ENCODE measurements at regions not wholly inside any gene's neighbourhood (a gene's known extent, or its start where the extent isn't known, plus 50 kb on each side); places are given as distances from the start of the nearest gene placed in this dataset.
"Not testable (repeated sequence)": the region's sequence is repeated elsewhere in the genome, so short reads cannot be mapped to it uniquely, and the experiment has no call there.

DNA sequence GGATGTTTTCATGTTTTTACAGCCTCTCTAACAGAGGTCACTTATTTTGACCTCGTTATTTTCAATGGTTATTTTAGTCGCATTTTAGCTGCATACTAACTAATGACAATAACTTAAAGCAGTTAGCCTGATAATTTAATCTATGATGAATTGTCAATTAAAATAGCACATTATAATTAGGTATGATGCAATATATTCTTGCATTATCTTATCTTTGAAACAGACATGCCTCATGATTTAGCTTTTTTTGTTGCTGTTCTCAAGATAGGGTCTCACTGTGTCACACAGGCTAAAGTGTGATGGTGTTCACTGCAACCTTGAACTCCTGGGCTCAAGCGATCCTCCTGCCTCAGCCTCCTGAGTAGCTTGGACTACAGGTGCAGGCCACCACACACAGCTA is 126.4 kb downstream of the KBTBD2 start:
- Histone ChIP-seq H3K9ac (ENCODE audit: low read length in 5 of 5) (no peak overlapping the region), H3K27ac (ENCODE audit: low read depth, low read length) (no peak overlapping the region), H3K4me3 (ENCODE audit: low read depth in 1 of 5, low read length in 5 of 5) (no peak overlapping the region), H3K4me1 (ENCODE audit: control insufficient read depth in 5 of 5, insufficient read depth in 5 of 5, low read length in 5 of 5) (peaks cover 0 to 12% (median 9%) of the 10 kb centered on the region in 5 donors), H3K36me3 (ENCODE audit: control insufficient read depth in 5 of 5, insufficient read depth in 5 of 5, low read length in 5 of 5) (no peaks in the 10 kb centered on the region), H3K27me3 (ENCODE audit: control insufficient read depth in 5 of 5, insufficient read depth in 4 of 5, low read length in 5 of 5) (peaks cover 0 to 8% (median 0%) of the 10 kb centered on the region in 5 donors), H3K9me3 (ENCODE audit: control insufficient read depth in 5 of 5, low read length in 5 of 5) (no peaks in the 10 kb centered on the region)

DNA sequence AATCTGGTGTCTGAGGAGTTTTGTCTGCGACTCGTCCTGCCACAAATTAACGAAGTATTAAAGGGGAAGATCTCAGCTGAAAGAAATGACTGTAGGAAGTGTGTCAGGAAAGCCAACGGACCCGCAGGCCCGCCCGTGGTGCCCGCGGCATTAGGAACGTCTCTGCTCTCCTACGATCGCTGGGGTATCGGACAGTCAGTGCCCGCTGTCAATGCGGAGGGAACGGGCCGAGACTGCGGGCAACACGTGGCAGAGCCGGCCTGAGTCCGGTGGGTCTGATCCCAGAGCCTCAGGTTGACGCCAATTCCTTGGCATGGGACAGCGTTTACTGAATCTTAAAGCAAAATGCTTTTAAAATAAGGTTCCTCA is 128.7 kb downstream of the KBTBD2 start:
- Histone ChIP-seq H3K4me3 (ENCODE audit: low read depth in 1 of 5, low read length in 5 of 5) (peak overlapping the region in 2 of 5 donors; percentile 26 to 27), H3K9ac (ENCODE audit: low read length in 5 of 5) (no peak overlapping the region), H3K36me3 (ENCODE audit: control insufficient read depth in 5 of 5, insufficient read depth in 5 of 5, low read length in 5 of 5) (no peaks in the 10 kb centered on the region), H3K4me1 (ENCODE audit: control insufficient read depth in 5 of 5, insufficient read depth in 5 of 5, low read length in 5 of 5) (peaks cover 0 to 12% (median 9%) of the 10 kb centered on the region in 5 donors), H3K27ac (ENCODE audit: low read depth, low read length) (no peak overlapping the region), H3K9me3 (ENCODE audit: control insufficient read depth in 5 of 5, low read length in 5 of 5) (no peaks in the 10 kb centered on the region), H3K27me3 (ENCODE audit: control insufficient read depth in 5 of 5, insufficient read depth in 4 of 5, low read length in 5 of 5) (peaks cover 0 to 8% (median 0%) of the 10 kb centered on the region in 5 donors)

DNA sequence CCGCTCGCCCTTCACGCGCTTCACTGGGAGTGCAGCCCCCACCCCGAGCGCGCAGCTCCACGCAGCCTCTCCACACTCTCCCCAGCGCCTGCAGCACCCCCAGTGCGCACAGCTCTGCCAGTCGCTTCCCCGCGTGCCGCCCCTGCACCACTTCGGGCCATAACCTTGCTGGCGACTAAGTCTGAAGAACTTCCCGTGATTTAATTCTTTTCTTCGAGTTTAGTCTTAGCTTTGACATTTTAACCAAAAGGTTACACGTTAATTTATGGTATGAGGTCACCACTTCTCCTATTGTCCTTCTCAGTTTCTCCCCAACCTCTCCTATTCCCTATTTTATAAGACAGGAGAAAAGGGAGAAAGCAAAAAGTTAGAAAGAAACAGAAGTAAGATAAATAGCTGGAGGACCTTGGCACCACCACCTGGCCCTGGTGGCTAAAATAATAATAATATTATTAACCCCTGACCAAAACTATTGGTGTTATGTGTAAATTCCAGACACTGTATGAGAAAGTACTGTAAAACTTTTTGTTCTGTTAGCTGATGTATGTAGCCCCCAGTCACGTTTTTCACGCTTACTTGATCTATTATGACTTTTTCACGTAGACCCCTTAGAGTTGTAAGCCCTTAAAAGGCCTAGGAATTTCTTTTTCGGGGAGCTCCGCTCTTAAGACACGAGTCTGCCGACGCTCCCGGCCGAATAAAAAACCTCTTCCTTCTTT is 129.2 kb downstream of the KBTBD2 start:
- peak overlapping the region in 2 of 5 donors; percentile 27 to 37 for H3K4me3 ChIP-seq (ENCODE audit: low read depth in 1 of 5, low read length in 5 of 5)
- H3K9ac ChIP-seq (ENCODE audit: low read length in 5 of 5); H3K36me3 ChIP-seq (ENCODE audit: control insufficient read depth in 5 of 5, insufficient read depth in 5 of 5, low read length in 5 of 5): not testable (repeated sequence)

DNA sequence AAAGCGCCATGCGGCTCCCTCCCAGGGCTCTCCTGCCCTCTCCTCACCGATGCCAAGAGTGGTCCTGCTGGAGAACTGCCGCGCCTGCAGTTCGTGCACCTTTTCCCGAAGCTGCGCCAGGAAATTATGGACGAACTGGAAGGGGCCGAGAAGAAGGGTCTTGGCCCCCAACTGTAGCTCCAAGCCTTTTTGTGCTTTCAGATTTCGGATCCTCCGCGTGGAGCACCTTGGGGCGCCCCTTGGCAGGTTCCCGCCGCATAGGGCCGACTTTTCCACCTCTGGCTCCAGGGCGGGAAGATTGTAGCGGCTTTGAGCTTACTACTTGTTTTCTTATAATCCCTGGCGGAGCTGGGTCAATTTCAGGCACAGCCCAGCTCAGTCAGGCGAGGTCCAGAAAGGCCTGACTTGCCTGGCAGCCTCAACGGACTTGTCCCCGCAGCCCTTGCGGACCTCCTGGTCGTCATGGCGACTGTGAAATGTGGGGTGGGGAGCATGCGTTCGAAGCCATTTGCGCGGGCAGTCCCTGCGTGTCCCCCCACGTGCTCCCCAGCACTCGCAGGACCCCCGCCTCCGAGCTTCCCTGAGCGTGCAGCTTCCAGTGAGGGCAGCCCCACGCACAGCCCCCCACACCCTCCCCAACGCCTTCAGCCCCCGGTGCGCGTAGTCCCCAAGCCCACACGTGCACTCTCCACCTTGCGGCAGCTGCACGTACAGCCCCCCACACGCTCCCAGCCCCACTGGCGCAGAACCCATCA is 129.9 kb downstream of the KBTBD2 start:
- H3K9me3 ChIP-seq (ENCODE audit: control insufficient read depth in 5 of 5, low read length in 5 of 5): no peaks in the 10 kb centered on the region
- peaks cover 0 to 8% (median 0%) of the 10 kb centered on the region in 5 donors for H3K27me3 ChIP-seq (ENCODE audit: control insufficient read depth in 5 of 5, insufficient read depth in 4 of 5, low read length in 5 of 5)
- H3K4me1 ChIP-seq (ENCODE audit: control insufficient read depth in 5 of 5, insufficient read depth in 5 of 5, low read length in 5 of 5): peaks cover 0 to 12% (median 9%) of the 10 kb centered on the region in 5 donors
- no peak overlapping the region for H3K27ac ChIP-seq (ENCODE audit: low read depth, low read length)
- no peaks in the 10 kb centered on the region for H3K36me3 ChIP-seq (ENCODE audit: control insufficient read depth in 5 of 5, insufficient read depth in 5 of 5, low read length in 5 of 5)
- peak overlapping the region in 3 of 5 donors; percentile 32 to 37 (median 36) for H3K4me3 ChIP-seq (ENCODE audit: low read depth in 1 of 5, low read length in 5 of 5)
- H3K9ac ChIP-seq (ENCODE audit: low read length in 5 of 5): no peak overlapping the region

More for the DNA sequence above, 129.2 kb downstream of the KBTBD2 start:
- H3K27ac ChIP-seq (ENCODE audit: low read depth, low read length); H3K9me3 ChIP-seq (ENCODE audit: control insufficient read depth in 5 of 5, low read length in 5 of 5); H3K27me3 ChIP-seq (ENCODE audit: control insufficient read depth in 5 of 5, insufficient read depth in 4 of 5, low read length in 5 of 5): not testable (repeated sequence)
- peaks cover 0 to 12% (median 9%) of the 10 kb centered on the region in 5 donors for H3K4me1 ChIP-seq (ENCODE audit: control insufficient read depth in 5 of 5, insufficient read depth in 5 of 5, low read length in 5 of 5)

DNA sequence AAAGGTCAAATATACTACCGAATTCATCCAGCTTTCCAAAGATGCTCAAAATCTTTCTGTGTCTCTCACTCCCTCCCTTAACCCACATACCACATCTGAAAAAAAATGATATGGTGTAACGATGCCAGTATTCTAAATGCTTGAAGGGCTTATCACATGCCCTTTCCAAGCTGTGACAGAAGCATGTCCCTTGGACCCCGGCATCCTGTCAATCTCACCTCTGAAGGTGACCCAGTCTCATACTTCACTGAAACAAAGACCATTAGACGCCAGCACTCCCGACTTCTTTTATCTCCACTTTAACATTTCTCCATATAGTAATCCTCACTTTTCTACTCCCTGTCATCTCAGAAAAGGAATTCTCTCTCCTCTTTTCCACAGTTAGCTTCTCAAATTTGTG is 130.8 kb downstream of the KBTBD2 start:
- not testable (repeated sequence) for H3K27ac ChIP-seq (ENCODE audit: low read depth, low read length); H3K27me3 ChIP-seq (ENCODE audit: control insufficient read depth in 5 of 5, insufficient read depth in 4 of 5, low read length in 5 of 5); H3K9me3 ChIP-seq (ENCODE audit: control insufficient read depth in 5 of 5, low read length in 5 of 5); H3K9ac ChIP-seq (ENCODE audit: low read length in 5 of 5); H3K4me3 ChIP-seq (ENCODE audit: low read depth in 1 of 5, low read length in 5 of 5); H3K36me3 ChIP-seq (ENCODE audit: control insufficient read depth in 5 of 5, insufficient read depth in 5 of 5, low read length in 5 of 5)
- H3K4me1 ChIP-seq (ENCODE audit: control insufficient read depth in 5 of 5, insufficient read depth in 5 of 5, low read length in 5 of 5): peaks cover 0 to 12% (median 9%) of the 10 kb centered on the region in 5 donors

DNA sequence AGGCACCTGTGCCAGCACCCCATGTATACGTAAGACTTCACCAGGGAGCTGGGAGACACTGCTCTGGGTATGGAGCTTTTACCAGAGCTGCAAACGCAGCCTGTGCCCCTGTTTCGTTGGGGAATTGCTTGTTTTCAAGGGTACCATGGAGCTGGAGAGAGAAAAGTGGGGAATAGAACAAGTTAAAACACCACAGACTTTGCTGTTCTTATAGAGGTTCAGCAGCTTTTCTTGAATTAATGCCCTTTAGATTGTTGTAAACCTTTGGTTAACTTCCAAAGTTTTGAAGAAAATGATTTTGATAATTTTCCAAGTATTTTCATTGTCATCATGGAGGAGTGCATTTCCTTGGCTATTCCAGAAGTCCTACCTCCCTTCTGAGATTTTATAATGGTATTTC is 131.7 kb downstream of the KBTBD2 start:
- not testable (repeated sequence) for H3K27ac ChIP-seq (ENCODE audit: low read depth, low read length); H3K9ac ChIP-seq (ENCODE audit: low read length in 5 of 5); H3K4me3 ChIP-seq (ENCODE audit: low read depth in 1 of 5, low read length in 5 of 5); H3K36me3 ChIP-seq (ENCODE audit: control insufficient read depth in 5 of 5, insufficient read depth in 5 of 5, low read length in 5 of 5); H3K27me3 ChIP-seq (ENCODE audit: control insufficient read depth in 5 of 5, insufficient read depth in 4 of 5, low read length in 5 of 5); H3K9me3 ChIP-seq (ENCODE audit: control insufficient read depth in 5 of 5, low read length in 5 of 5)
- peaks cover 0 to 12% (median 9%) of the 10 kb centered on the region in 5 donors for H3K4me1 ChIP-seq (ENCODE audit: control insufficient read depth in 5 of 5, insufficient read depth in 5 of 5, low read length in 5 of 5)

DNA sequence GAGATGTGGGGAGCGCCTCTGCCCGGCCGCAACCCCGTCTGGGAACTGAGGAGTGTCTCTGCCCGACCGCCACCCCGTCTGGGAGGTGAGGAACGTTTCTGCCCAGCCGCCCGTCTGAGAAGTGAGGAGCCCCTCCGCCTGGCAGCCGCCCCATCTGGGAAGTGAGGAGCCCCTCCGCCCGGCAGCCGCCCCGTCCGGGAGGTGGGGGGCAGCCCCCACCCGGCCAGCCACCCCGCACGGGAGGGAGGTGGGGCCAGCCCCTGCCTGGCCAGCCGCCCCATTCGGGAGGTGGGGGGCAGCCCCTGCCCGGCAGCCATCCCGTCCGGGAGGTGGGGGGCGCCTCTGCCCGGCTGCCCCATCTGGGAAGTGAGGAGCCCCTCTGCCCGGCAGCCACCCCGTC is 137.7 kb downstream of the KBTBD2 start:
- H3K36me3 ChIP-seq (ENCODE audit: control insufficient read depth in 5 of 5, insufficient read depth in 5 of 5, low read length in 5 of 5); H3K9ac ChIP-seq (ENCODE audit: low read length in 5 of 5); H3K4me3 ChIP-seq (ENCODE audit: low read depth in 1 of 5, low read length in 5 of 5); H3K9me3 ChIP-seq (ENCODE audit: control insufficient read depth in 5 of 5, low read length in 5 of 5); H3K27me3 ChIP-seq (ENCODE audit: control insufficient read depth in 5 of 5, insufficient read depth in 4 of 5, low read length in 5 of 5); H3K27ac ChIP-seq (ENCODE audit: low read depth, low read length); H3K4me1 ChIP-seq (ENCODE audit: control insufficient read depth in 5 of 5, insufficient read depth in 5 of 5, low read length in 5 of 5): not testable (repeated sequence)

DNA sequence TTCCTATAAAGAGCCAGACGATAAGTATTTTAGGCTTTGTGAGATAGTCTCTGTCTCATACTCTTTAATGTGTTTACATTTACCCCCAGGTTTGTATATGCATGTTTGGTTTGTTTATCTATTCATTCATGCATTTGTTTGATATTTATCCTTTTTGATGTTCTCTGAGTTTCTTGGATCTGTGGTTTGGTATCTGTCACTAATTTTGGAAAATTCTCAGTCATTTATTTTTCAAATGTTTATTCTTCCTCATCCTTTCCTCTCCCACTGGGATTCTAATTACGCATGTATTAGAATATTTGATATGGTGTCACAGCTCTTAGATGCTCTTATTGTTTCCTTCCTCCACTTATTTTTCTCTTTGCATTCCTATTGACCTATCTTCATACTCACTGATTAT is 143.2 kb downstream of the KBTBD2 start:
- H3K9ac ChIP-seq (ENCODE audit: low read length in 5 of 5); H3K36me3 ChIP-seq (ENCODE audit: control insufficient read depth in 5 of 5, insufficient read depth in 5 of 5, low read length in 5 of 5): not testable (repeated sequence)

DNA sequence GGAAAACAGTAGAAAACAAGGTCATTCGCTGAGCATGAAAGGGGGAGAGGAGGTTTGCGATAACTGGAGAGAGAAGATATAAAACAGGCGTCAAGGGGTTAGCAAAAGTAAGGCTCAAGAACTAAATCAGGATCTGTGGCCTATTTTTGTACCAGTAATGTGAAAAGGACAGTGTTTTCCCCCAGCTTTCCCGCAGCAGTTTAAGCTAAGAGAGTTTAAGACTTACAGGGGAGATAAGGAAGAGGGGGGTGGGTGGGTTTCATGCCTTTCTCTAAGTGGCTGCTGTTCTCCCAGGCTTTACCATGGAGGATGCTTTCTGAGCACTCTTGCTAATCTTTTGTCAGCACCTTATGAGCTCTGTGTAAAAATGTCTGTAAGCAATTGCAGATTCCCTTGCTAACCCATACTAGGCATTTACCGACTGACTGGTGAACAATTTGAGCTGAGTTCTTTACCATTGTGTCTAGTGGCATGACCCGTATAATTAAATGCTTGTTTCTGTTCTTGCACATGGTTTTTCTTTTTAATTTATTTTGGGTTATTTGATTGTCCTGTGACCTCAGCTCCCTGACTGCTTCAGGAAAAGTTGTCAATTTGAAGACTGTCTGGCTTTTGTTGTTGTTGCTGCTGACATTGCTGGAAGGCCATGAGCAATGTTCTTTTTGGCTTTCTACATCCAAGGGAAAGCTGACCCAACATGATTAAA is 144.0 kb downstream of the KBTBD2 start:
- H3K9ac ChIP-seq (ENCODE audit: low read length in 5 of 5); H3K4me1 ChIP-seq (ENCODE audit: control insufficient read depth in 5 of 5, insufficient read depth in 5 of 5, low read length in 5 of 5); H3K27me3 ChIP-seq (ENCODE audit: control insufficient read depth in 5 of 5, insufficient read depth in 4 of 5, low read length in 5 of 5); H3K27ac ChIP-seq (ENCODE audit: low read depth, low read length); H3K4me3 ChIP-seq (ENCODE audit: low read depth in 1 of 5, low read length in 5 of 5); H3K9me3 ChIP-seq (ENCODE audit: control insufficient read depth in 5 of 5, low read length in 5 of 5); H3K36me3 ChIP-seq (ENCODE audit: control insufficient read depth in 5 of 5, insufficient read depth in 5 of 5, low read length in 5 of 5): not testable (repeated sequence)

More for the DNA sequence above, 143.2 kb downstream of the KBTBD2 start:
- H3K9me3 ChIP-seq (ENCODE audit: control insufficient read depth in 5 of 5, low read length in 5 of 5); H3K4me1 ChIP-seq (ENCODE audit: control insufficient read depth in 5 of 5, insufficient read depth in 5 of 5, low read length in 5 of 5); H3K27me3 ChIP-seq (ENCODE audit: control insufficient read depth in 5 of 5, insufficient read depth in 4 of 5, low read length in 5 of 5); H3K4me3 ChIP-seq (ENCODE audit: low read depth in 1 of 5, low read length in 5 of 5); H3K27ac ChIP-seq (ENCODE audit: low read depth, low read length): not testable (repeated sequence)

DNA sequence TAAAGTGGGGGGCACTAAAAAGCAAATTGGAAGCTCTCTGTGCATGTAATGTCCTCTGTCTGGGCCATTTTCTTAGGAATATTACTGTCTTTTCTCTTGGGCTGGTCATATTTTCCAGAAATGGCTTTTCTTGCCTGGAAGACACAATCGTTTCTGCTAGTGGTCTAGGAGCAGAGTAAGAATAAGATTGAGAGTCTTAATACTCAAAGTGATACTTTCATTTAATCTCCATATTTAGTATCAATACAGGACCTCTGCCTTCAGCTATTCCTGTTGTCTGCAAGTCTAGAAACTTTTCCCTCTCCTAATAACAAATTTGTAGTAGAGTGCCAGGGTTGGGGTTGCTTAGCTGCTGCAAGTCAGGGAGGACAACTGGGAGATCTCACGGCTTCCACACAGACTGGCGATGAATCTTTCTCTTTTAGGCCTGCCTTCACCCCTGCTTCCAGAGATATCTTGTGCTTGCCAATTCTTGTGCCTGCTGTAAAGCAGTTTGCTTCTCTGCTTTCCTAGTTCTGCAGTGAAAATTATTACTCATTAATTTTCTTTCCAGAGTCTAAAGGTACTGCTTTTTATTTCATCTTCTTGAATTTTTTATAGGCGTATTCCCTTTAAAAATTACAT is 149.6 kb downstream of the KBTBD2 start:
- H3K36me3 ChIP-seq (ENCODE audit: control insufficient read depth in 5 of 5, insufficient read depth in 5 of 5, low read length in 5 of 5); H3K27me3 ChIP-seq (ENCODE audit: control insufficient read depth in 5 of 5, insufficient read depth in 4 of 5, low read length in 5 of 5); H3K4me3 ChIP-seq (ENCODE audit: low read depth in 1 of 5, low read length in 5 of 5); H3K9ac ChIP-seq (ENCODE audit: low read length in 5 of 5); H3K4me1 ChIP-seq (ENCODE audit: control insufficient read depth in 5 of 5, insufficient read depth in 5 of 5, low read length in 5 of 5); H3K27ac ChIP-seq (ENCODE audit: low read depth, low read length); H3K9me3 ChIP-seq (ENCODE audit: control insufficient read depth in 5 of 5, low read length in 5 of 5): not testable (repeated sequence)

Measured in subcutaneous abdominal adipose tissue (tissue), 5 donors.